GM12874 (cell line): ENCODE measurements at regions not wholly inside any gene's neighbourhood (a gene's known extent, or its start where the extent isn't known, plus 50 kb on each side); places are given as distances from the start of the nearest gene placed in this dataset.

Experiments
- TF ChIP-seq, protein P1 (sequence below): IDR thresholded peaks from 2 replicates; pipeline ENCODE4 v1.5.1; 2011; ENCODE audit warnings: low read depth, mild to moderate bottlenecking, control low read depth, low read length, moderate library complexity; ENCODE audit not compliant: insufficient read depth

DNA sequence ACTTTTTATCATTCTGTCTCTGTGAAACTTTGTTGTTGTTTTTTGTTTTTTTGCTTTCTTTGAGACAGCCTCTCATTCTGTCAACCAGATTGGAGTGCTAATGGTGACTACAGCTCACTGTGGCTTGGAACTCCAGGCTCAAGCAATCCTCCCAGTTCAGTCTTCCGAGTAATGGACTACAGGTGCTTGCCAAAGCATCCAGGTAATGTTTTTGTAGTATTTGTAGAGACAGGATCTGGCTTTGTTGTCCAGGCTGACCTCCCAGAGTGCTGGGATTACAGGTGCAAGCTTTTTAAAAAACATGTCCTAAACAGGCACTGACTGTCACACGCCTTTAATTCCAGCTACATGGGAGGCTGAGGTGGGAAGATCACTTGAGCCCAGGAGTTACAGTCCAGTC, 235.1 kb downstream of the MEF2C start:
- TF ChIP-seq, protein P1, sequence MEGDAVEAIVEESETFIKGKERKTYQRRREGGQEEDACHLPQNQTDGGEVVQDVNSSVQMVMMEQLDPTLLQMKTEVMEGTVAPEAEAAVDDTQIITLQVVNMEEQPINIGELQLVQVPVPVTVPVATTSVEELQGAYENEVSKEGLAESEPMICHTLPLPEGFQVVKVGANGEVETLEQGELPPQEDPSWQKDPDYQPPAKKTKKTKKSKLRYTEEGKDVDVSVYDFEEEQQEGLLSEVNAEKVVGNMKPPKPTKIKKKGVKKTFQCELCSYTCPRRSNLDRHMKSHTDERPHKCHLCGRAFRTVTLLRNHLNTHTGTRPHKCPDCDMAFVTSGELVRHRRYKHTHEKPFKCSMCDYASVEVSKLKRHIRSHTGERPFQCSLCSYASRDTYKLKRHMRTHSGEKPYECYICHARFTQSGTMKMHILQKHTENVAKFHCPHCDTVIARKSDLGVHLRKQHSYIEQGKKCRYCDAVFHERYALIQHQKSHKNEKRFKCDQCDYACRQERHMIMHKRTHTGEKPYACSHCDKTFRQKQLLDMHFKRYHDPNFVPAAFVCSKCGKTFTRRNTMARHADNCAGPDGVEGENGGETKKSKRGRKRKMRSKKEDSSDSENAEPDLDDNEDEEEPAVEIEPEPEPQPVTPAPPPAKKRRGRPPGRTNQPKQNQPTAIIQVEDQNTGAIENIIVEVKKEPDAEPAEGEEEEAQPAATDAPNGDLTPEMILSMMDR, result no peak

DNA sequence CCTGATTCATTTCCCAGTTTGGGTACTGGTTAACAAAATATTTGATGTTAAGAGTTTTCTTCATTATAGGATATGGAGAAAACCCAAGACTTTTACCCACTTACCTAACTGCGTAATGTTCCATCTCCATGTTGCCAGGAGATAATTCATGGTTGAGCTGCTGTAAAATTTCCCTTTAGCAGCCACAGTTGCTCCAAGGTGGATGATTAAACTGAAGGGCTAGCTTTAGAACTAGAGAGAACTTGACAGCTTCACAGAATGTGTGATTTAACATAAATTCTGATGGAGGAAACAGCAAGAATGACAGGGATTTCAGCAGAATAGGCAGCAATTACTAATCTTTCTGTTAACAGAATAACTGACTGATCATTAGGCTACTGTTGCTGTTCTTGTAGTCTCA, 236.1 kb downstream of the MEF2C start:
- TF ChIP-seq, protein P1, result no peak

DNA sequence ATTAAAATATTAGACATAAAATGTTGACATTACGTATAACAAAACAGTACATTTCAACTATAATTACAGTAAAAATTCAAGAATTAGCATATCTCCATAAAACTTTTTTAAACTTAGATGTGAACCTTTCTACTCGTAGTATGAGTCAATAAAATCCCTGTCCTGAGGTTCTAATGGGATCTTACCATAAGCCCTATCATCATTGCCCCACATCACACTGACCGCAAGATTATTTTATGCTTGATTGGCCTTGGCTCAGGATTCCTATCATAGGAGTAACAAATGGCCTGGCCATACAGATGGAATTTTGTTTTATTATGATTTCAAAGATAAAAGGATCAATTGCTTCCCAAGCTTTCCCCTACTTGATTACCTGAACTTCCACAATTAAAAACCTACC, 238.3 kb downstream of the MEF2C start:
- TF ChIP-seq, protein P1, result no peak

DNA sequence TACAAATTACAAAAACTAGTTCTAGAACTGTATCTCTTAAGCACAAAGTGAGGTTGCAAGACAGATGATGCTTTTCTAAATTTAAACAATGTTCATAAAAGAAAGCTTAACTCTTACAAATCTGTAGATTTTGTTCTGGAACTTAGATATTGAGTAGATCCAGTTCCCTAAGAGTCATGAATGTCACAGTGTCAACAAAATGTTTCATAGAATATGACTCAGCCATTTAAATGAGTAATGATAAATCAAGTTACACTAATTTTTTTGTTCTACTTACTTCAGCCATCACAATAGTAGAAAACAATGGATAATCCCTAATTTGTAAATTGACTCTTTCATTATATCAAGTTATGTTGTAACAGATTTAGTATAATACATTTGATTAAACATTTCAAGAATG, 239.7 kb downstream of the MEF2C start:
- TF ChIP-seq, protein P1, result no peak

DNA sequence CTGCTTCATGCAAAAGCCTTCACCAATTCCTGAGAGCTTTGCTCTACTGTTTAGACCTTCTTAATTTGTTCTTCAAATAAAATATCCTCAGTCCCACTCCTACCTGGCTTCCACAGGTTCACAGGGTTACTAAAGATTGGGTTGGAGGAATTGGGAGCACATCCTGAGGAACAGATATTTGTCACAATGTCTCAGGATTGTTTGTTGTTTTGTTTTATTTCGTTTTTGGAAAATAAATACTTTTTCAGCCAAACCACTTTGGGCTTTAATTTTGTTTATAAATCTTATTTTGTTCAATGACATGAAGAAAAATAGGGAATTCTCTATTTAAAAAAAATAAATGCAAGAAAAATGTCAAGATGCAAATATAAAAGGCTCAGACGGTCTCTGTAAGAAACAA, 249.0 kb downstream of the MEF2C start:
- TF ChIP-seq, protein P1, result no peak

DNA sequence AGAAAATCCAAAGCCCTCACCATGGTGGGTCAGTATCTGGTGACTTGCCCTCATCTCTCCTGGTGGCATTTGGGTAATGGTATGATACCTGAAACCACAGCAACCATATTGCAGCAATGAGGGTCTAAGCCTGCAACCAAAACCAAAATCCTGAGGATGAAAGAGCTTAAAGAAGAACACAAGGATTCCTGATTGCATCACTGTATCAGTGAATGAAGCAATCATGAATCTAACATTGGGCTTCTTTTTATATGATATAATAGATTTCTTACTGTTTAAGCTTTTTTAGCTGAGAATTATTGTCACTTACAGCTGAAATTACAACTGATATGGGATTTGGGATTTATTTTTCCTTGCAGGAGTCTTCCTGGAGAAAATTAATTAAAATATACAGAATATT, 269.9 kb downstream of the MEF2C start:
- TF ChIP-seq, protein P1, result no peak

DNA sequence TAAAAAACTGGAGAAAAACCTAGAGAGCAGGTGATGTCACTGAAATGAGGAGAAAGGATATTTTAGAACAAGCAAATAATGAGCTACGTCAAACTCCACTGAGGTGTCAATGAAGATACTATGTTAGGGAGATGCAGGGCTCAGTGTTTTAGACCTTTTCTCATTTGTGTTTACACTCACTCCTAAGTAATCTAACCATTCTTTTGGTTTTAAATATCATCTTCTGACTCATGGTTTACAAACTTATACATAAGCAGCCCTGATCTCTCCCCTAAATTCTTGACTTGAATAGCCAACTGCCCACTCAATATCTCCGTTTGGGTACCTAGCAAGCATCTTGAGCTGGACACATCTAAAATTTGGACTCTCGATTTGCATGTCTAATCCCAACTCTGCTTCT, 272.4 kb downstream of the MEF2C start:
- TF ChIP-seq, protein P1, result no peak

DNA sequence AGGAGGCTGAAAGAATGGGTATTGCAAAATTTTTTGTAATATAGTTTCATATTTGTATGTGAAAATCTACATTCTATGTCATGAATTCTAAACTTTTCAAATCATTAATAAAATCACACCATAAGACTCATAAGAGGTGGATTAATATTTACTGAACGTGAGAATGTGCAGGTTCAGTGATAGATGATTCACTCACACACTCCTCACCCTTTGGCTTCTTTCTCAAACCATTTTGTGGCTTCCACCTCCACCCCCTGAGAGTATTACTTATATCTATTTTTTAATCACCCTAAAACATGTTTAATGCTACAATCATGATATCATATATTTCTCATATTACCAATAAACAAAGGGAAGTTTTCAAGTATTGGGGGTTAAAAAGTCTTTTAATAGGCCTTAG, 275.5 kb downstream of the MEF2C start:
- TF ChIP-seq, protein P1, result no peak
